GM18909 (cell line): ENCODE measurements at regions not wholly inside any gene's neighbourhood (a gene's known extent, or its start where the extent isn't known, plus 50 kb on each side); places are given as distances from the start of the nearest gene placed in this dataset.

ENCODE experiments used
- ATAC-seq: cut with Tn5 transposase; IDR thresholded peaks from one replicate; pipeline ENCODE4 v1.9.1; 2021; ENCODE audit warnings: mild to moderate bottlenecking; ENCODE audit not compliant: unreplicated experiment, poor library complexity

DNA sequence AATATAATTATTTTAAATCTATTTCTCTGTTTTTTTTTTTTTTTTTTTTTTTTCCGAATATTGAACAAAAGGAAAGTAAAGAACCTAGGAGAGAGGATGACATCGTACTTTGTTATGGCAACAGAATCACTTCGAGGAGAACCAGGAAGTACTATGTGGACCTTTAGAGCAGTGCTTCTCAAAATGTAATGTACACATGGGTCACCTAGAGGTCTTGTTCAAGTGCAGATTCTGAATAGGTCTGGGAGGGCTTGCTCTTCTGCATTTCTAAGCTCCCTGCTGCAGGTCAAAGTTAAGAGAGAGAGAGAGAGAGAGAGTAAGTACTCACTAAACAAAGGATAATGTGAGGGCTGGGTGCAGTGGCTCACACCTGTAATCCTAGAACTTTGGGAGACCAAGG, 419.5 kb upstream of the TENM4 start:
- no peak for ATAC-seq

DNA sequence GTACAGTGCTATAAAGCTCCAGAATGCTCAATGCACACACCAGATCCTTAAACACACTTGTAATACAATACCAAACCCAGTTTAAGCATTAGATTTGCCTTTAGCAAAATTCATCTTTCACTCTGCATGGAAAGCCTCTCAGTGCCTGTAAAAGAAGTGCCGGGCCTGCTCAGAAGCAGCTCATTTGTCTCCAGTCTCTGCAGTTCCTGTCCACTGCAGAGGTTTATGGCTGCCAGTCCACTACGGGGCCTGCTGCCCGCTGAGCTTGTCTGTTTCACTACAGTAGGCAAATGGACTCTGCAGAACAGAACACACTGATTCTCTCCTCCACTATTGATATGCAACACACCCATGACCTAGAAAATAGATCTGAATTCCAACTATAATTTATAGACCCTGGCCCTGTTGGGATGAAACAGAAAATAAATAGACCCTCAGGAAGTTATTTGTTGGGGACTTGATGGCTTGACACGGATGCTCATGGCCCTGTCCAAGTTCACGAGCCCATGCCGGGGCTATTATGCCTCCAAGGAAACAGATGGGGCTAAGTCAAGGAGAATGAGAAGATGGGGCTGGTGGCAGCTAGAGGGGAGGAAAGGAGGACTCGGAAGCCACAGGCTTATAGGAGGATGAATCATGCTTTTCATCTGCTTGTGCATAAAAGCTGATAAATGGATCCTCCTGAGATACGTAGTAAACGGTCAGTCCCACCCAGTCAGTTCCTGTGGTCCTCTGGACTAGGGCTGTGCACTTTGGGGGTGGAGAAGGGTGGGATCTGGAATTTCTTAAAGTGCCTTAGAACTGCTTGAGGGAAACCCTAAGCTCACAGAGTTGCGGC, 416.8 kb upstream of the TENM4 start:
- no peak for ATAC-seq

DNA sequence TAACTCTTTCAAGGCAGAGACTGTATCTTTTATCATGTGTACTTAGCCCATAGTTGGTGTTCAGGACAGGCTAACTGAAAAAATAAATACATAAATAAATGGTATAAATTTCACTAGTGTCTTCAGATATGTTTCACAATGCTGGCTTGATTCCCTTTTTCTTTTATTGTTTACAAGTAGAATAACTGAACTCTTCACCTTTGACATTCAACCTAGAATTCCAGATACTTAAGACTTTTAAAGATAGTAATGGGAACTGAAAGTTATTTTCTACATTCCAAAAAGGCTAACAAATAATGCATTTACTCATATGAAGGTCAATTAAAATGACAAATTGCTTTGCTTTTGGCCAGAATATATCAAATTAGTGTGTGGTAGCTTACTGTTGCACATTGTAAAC, 411.3 kb upstream of the TENM4 start:
- ATAC-seq, result no peak

DNA sequence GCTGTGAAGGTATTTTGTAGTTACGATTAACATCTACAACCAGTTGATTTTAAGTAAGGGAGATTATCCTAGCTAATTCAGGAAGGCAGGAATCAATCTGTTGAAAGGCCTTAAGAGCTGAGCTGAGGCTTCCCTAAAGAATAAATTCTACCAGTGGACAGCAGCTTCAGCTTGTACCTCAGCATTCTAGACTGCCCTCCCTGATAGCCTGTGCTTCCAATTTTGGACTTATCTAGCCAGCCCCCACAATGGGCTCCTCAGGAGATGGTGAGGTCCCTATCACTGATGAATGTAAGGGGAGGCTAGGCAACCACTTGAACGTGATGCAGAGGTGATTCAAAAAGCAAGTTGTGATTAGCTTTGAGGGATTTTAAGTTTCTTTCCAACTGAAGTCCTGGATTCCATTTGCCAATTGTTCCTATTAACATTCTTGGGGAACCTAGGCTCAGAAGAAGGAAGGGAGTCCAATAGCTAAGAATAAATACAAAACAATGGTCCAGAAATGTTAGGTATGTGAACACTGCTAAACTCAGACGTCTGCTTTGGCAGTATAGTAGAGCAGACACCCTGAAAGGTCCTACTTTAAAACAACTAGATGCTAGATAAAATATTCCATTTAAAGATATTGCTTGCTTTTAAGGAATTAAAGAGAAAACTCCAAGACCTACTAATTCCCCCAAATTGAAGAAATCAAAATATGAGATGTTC, 404.3 kb upstream of the TENM4 start:
- ATAC-seq, result no peak

DNA sequence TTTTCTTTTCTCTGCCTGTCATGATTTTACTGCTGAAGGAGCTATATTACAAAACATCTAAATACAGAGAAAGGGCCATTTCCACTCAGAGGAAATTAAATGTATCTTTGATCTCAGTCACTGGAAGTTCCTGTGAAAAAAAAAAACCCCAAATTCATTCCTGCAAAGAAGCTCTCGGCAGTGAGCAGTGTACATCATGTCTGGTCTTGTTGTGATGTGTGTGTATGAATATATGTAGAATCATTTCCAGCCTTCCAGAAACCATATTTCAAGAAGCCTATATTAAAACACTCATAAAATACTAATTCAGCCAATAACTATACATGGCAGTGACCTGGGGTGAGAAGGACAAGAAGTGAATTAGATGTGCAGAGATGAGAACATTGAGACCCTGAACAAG, 393.2 kb upstream of the TENM4 start:
- ATAC-seq, result no peak

DNA sequence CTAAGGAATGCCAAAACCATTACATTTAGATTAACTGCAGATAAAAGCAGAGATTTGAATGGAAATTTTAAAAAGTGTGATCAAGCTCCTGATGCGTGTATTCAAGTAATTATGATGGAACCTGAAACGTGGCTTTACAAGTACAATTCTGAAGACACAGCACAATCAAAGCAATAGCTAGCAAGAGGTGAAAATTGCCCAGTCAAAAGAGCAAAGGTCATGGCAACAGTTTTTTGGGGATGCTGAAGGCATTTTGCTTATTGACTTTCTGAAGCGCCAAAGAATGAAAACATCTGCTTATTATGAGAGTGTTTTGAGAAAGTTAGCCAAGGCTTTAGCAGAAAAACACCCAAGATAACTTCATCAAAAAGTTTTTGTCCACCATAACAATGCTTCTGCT, 389.6 kb upstream of the TENM4 start:
- ATAC-seq, result no peak

DNA sequence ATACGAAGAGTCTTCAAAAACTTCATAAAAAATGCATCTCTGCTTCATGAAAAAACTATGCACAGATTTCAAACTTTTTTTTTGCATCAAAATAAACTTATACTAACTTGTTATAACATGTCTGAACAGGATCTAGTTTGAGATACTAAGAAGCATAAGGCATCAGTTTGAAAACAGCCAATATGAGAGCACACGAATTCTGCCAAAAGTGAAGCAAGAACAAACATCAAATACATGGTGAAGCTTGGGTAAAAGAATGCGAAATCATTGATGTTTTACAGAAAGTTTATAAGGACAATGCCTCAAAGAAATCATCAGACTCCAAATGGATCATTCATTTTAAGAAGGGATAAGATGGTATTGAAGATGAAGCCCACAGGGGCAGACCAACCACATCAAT, 389.1 kb upstream of the TENM4 start:
- no peak for ATAC-seq

DNA sequence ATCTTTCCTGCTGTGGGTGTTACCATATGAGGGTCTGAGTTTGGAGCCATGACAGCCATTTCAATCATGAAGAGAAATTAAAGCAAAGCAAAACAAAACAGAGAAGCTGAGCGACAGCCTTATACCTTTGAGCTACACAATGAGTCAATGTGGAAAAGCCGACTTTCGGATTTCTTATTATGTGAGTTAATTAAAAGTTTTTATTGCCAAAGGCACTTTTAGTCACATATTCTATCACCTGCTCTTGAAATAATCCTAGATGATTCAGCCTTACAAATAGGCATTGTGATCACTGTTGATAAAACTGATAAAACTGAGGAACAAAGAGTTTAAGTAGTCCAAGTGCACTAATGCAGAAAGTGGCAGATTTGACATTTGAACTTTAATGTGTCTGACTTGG, 381.9 kb upstream of the TENM4 start:
- no peak for ATAC-seq

DNA sequence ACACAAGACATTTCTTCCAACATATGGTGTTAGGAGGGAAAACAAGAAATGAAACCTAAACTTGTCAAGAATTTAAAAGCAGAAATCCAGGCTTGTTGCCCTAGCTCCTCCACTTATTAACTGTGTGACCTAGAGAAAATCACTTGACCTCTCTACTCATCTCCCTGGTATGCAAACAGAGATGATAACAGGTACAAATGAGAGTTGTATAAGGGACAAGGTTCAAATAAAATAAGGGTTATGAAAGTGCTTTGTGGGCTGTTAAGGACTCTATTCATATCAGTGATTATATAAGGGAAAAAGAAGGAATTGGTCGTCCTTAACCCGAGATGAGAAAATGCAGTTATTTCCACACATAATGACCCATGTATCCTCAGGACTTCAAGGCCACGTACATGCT, 372.7 kb upstream of the TENM4 start:
- no peak for ATAC-seq

DNA sequence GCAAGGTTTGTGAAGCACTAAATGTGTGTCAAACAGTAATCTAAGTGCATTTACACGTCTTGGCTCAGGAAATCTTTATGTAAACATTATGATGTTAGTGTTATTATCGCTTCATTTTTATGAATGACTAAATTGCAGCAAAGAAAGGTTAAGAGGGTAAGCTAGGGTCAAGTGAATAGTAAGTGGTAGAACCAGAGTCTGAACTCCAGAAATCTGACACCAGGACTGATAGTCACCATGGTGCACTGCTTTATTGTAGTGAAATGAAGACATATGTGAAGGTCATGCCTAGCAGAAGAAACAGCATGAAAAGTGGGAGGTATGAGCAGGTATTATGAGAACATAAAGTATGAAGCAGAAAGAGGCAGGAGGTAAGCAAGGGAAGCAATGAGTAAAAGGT, 368.7 kb upstream of the TENM4 start:
- no peak for ATAC-seq

DNA sequence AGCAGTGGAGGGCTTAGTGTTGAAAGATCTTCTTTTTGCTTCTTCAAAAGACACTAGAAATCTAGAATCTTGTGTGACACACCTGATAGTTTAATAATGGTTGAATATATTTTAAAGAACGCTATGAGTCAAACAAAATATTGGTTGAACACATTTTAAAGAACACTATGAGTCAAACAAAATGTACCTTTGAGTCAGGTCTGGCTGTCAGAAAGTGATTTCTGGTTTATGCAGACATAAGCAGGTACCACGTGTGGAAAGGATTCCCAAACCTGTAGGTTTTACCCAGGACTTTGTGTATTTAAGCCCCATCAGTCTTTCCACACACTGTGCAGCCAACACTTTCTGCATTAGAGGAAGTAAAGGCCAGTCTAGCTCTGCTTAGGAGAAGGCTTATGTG, 366.7 kb upstream of the TENM4 start:
- ATAC-seq, result no peak

DNA sequence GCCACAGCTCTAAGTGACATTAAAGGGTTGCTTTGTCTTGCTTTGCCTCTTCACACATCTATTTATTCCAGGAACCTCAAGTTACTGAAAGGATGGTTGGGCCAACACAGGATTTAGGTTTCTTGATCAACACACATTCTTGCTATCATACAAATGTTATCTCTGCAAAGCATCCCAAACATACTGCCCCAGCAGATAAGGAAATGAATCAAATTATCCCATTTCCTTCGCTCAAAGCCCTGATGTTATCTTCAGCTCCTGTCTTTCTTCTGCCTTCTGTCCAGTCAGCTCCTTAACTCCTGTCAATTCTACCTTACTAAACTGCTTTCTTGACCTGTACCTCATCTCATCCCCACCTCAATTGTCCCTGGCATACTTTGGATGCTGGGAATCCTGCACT, 355.9 kb upstream of the TENM4 start:
- no peak for ATAC-seq

DNA sequence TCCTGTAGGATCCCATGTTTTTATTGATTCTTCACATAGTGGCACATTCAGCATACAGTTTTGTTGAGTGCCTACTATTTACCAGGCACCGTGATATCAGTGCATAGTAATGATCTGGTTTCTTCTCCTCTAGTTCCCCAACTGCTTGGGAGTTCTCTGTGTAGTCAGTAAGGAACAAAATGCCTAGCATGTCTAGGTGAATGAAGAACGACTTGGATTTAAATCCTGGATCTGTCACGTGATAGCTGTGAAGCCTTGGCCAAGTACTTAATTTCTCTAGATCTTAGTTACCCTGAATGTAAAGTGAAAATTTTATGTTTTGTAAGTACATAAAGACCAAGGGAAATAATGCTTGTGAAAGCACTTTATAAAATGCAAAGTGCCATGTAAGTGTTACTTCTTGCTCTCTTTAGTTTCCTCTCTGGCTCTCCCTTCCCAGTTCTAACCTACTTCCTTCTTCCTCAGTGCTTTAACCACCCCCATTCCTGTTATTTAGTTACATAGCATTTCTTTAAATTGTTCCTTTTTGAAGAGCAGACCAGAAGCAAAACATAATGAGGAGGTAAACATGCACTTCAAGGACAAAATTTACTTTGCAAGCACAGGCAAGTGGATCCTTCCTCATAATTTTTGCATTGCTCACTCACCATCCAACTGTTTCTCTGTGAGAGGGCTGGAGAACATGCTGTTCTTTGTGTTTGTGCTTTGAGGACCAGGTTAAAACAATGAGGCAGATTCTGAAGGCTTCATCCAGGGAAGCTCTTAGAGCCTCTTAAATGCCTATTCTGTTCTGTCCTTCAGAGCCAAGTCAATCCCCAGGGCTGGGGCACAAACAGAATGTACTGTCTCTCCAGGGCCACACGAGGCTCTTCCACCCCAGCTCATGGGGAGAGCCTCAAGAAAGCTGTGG, 353.9 kb upstream of the TENM4 start:
- ATAC-seq, result no peak

DNA sequence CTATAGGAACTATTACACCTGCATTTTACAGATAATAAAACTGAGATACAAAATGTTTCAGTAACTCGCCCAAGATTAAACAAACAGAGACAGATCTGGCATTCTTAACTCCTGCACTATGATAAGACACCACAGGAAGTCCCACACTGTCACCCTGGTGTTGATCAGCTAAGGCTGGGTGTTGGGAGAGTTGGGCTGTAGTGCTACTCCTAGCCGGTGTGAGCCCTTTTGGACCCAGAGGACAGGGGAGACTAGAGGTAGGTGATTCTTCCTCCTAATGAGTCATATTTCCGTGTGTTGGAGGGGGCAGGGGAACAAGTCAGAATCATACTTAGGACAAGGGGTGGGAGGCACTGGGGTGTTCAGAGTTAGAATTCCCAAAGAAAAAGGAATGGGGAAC, 353.2 kb upstream of the TENM4 start:
- ATAC-seq, result no peak

DNA sequence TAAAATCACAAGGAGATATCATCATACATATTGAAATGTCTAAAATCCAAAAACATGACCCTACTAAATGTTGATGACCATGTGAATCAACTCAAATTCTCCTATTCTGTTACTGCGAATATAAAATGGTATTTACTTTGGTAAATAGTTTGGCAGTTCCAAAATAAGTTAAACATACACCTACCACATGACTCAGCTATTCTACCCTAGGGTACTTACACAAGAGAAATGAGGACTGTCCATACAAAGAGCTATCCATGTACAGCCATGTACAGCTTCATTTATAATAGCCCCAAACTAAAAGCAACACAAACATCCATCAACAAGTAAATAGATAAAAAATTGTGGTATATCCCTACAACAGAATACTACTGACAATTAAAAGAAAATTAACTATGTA, 346.1 kb upstream of the TENM4 start:
- no peak for ATAC-seq

DNA sequence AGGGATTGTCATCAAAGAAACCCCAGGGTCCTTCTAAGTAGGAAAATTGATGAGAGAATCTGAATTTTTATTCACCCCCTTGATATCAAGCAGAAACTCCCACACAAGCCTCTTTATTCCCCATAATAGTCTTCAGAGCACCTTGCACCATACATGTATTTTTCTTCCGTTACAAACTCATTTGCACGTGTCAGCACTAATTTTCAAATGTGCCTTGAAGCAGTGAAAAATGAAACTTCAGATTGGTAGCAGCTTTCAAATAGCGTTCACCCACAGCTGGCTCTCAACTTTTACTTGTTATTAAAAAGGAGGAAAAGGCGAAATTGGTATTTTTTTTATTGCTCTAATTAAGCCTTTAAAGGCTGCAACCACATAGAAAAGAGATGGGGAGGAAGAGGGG, 343.0 kb upstream of the TENM4 start:
- ATAC-seq, result no peak

DNA sequence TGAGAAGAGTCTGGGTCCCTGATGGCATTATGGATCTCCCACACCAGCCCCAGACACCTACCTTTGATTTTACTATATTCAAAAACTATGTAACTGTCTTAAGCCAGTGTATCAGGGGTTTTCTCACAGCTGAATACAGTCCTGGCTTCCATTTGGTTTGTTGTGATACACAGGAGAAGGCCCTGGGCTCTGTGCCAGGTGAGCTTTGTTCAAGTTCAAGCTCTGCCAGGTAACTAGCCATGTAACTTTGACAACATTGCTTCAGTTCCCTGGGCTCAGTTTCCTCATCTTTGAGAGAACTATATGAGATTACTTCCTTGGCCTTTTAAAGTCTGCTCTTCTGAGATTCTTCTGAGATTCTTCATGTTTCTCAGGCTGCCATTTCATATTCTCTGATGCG, 327.5 kb upstream of the TENM4 start:
- no peak for ATAC-seq

DNA sequence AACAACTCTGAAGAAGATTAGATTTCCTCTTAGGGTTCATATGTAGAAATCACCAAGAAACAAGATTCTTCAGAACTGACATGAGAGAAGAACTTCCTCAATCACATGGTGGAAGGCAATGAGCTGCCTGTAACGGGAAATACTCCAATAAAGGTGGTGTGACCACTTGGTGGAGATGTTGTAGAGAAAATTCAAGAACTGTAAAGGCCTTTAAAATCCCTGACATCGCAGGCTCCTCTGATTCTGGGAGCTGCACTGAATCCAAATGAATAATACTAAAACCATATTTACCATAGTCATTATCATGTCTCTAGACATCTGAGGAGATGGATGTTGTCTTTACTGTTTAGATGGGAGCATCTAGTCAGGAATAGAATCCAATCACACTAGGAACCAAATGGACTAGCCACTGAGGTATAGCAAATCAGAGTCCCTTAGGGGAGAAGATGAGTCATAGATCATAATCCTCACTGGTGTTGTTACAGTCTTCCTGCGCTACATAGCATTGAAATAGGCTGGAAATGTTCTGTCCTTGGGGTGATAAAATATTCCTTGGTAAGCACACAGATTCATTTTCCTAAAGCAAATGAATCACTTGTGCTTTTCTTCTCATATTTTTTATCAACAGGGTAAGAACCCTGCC, 321.6 kb upstream of the TENM4 start:
- no peak for ATAC-seq

DNA sequence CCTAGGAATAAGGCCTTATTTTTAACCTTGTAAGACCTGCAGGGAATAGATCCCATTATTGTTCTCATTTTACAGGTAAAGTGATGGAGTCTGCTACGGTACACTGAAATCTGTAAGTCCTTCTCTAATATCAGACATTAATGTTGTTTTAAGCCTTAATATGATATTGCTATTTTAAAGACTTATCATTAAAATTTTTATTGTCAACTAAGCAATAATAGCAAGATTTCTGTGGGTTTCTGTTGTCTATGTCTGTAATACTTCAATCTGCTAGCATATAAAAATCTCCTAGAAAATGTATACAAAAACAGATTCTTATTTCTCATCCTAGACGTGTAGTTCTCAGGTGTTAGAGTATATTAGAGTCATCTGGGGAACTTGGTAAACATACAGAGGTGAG, 317.5 kb upstream of the TENM4 start:
- ATAC-seq, result no peak

DNA sequence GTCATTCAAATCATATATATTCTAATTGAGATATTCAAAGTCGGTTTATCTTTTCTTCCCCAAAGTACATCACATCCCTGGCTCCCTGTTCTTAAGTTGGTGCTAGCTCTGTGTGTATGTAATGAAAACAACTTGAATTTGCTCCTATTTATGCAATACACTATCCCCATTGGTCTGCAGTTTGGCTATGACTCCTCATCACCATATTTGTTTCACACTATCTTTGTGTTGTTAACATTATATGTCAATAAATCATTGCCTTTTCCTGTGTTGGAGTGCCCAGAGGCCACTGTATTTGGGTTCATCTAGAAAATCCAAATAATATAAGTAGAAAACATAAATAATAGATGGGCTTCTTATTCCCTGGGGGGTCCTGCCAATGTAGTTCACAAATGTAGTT, 306.6 kb upstream of the TENM4 start:
- no peak for ATAC-seq

DNA sequence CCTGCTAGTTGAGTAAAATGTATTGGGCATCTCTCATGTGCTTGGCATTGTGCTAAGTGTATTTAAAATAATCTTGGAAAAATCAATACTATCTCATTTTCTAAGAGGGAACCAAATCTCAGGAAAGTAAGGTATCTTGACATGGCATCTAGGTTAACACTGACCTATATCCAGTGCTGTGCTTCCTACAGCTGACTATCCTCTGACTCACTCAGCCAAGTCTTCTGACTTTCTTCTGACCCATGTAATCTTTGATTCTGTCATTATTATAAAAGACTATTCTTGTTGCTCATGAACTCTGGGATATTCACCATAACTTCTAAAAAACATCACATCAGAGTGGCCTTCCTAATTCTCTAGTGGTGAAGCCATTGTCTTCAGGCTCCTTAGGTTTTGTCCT, 304.1 kb upstream of the TENM4 start:
- no peak for ATAC-seq
